GM12878 (cell line): ENCODE measurements at regions not wholly inside any gene's neighbourhood (a gene's known extent, or its start where the extent isn't known, plus 50 kb on each side); places are given as distances from the start of the nearest gene placed in this dataset.

Source experiments
- ATF3 ChIP-seq: IDR thresholded peaks from 2 replicates; pipeline ENCODE4 v1.6.1; 2011; ENCODE audit warnings: low read depth, mild to moderate bottlenecking, low read length, moderate library complexity, borderline replicate concordance; ENCODE audit errors: extremely low read depth
- BCLAF1 ChIP-seq: fragments of 450-650 bp; IDR thresholded peaks from 2 replicates; pipeline ENCODE4 v1.6.1; 2017; ENCODE audit warnings: antibody characterized with exemption, mild to moderate bottlenecking, moderate library complexity
- RUNX3 ChIP-seq: IDR thresholded peaks from 2 replicates; pipeline ENCODE4 v1.6.1; 2012; ENCODE audit warnings: low read length, inconsistent platforms
- SMARCA5 ChIP-seq: fragments of 450-650 bp; IDR thresholded peaks from 2 replicates; pipeline ENCODE4 v1.6.1; 2017; ENCODE audit warnings: mild to moderate bottlenecking
- TF ChIP-seq, protein P1 (sequence below): fragments of 450-650 bp; IDR thresholded peaks from 2 replicates; pipeline ENCODE4 v1.6.1; 2018; ENCODE audit warnings: mild to moderate bottlenecking, low read depth, moderate library complexity; ENCODE audit not compliant: partially characterized antibody

- TF ChIP-seq, protein P1, sequence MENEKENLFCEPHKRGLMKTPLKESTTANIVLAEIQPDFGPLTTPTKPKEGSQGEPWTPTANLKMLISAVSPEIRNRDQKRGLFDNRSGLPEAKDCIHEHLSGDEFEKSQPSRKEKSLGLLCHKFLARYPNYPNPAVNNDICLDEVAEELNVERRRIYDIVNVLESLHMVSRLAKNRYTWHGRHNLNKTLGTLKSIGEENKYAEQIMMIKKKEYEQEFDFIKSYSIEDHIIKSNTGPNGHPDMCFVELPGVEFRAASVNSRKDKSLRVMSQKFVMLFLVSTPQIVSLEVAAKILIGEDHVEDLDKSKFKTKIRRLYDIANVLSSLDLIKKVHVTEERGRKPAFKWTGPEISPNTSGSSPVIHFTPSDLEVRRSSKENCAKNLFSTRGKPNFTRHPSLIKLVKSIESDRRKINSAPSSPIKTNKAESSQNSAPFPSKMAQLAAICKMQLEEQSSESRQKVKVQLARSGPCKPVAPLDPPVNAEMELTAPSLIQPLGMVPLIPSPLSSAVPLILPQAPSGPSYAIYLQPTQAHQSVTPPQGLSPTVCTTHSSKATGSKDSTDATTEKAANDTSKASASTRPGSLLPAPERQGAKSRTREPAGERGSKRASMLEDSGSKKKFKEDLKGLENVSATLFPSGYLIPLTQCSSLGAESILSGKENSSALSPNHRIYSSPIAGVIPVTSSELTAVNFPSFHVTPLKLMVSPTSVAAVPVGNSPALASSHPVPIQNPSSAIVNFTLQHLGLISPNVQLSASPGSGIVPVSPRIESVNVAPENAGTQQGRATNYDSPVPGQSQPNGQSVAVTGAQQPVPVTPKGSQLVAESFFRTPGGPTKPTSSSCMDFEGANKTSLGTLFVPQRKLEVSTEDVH: no peak
- TF ChIP-seq BCLAF1 (no peak), ATF3 (no peak), SMARCA5 (no peak), RUNX3 (no peak)
These were observed 165.9 kb downstream of the ZNF608 start (continued) for GRCh38 chr5:124580512-124580911.
